Spleen (tissue), 11 donors: ENCODE measurements at regions not wholly inside any gene's neighbourhood (a gene's known extent, or its start where the extent isn't known, plus 50 kb on each side); places are given as distances from the start of the nearest gene placed in this dataset.
"Not testable (repeated sequence)": the region's sequence is repeated elsewhere in the genome, so short reads cannot be mapped to it uniquely, and the experiment has no call there.

Experiments used
- DNase-seq: peaks from one replicate; pipeline ENCODE4 v3.0.0-alpha.2; 2020
- H3K27ac ChIP-seq, 8 donors: fragments of 200-600 bp; sonication (generic) in 7 of 8; 1 replicate in 4 of 8; 2 replicates in 4 of 8; pipeline versions ENCODE4 v1.5.0 to v1.8.0; 2016 to 2021; ENCODE audit warnings: inconsistent platforms in 4 of 8, mild to moderate bottlenecking in 4 of 8, moderate library complexity in 1 of 8
- H3K27me3 ChIP-seq, 7 donors: fragments of 200-600 bp; sonication (generic) in 6 of 7; replicated peaks in 1 of 7; 1 replicate in 4 of 7; 2 replicates in 3 of 7; pipeline versions ENCODE4 v1.5.0 to v1.8.0; 2016 to 2021; ENCODE audit warnings: inconsistent platforms in 3 of 7, mild to moderate bottlenecking in 1 of 7
- H3K36me3 ChIP-seq, 6 donors: fragments of 200-600 bp; sonication (generic) in 5 of 6; 1 replicate in 4 of 6; 2 replicates in 2 of 6; pipeline versions ENCODE4 v1.5.0 to v1.8.0; 2016 to 2021; ENCODE audit warnings: inconsistent platforms in 2 of 6
- H3K4me1 ChIP-seq, 6 donors: fragments of 200-600 bp; sonication (generic) in 5 of 6; 1 replicate in 3 of 6; 2 replicates in 3 of 6; pipeline versions ENCODE4 v1.5.0 to v1.8.0; 2016 to 2021; ENCODE audit warnings: inconsistent platforms in 3 of 6
- H3K4me3 ChIP-seq, 8 donors: fragments of 200-600 bp; sonication (generic) in 7 of 8; 1 replicate in 4 of 8; 2 replicates in 4 of 8; pipeline versions ENCODE4 v1.5.0 to v1.8.0; 2016 to 2021; ENCODE audit warnings: inconsistent platforms in 4 of 8, mild to moderate bottlenecking in 4 of 8, moderate library complexity in 2 of 8
- H3K9me3 ChIP-seq, 8 donors: fragments of 200-600 bp; sonication (generic) in 7 of 8; 1 replicate in 4 of 8; 2 replicates in 4 of 8; pipeline versions ENCODE4 v1.5.0 to v1.8.0; 2016 to 2021; ENCODE audit warnings: inconsistent platforms in 4 of 8
- CTCF ChIP-seq, 11 experiments: fragments of 200-600 bp in 7 of 11; fragments of 450-650 bp in 4 of 11; sonication (generic) in 4 of 11; IDR thresholded peaks in 8 of 11; conservative IDR thresholded peaks in 3 of 11; 1 replicate in 7 of 11; 2 replicates in 4 of 11; pipeline versions ENCODE4 v1.4.0 to v1.8.0; 2016 to 2021; ENCODE audit warnings: antibody characterized with exemption in 11 of 11, inconsistent platforms in 4 of 11, mild to moderate bottlenecking in 1 of 11
- POLR2A ChIP-seq, 3 donors: fragments of 450-650 bp; IDR thresholded peaks; one replicate each; pipeline ENCODE4 v1.5.1; 2017; ENCODE audit warnings: antibody characterized with exemption in 3 of 3, mild to moderate bottlenecking in 1 of 3
- POLR2AphosphoS5 ChIP-seq, 3 donors: sonication (generic); formaldehyde crosslinking; IDR thresholded peaks; one replicate each; pipeline ENCODE4 v1.5.1; 2017; ENCODE audit warnings: antibody characterized with exemption in 3 of 3
- WGBS, 5 donors: extraction: QIAGEN DNeasy Blood & Tissue Kit in 3 of 5; methylation state at CpG; one replicate each; pipeline versions ENCODE4 v1.1.5 to v1.1.7; 2013 to 2018; 5-methylcytosine and 5-hydroxymethylcytosine counted together
- intact Hi-C: fragments of 100-400 bp; cut with DNase I; formaldehyde crosslinking; loops from one replicate; pipeline ENCODE4 v1.15.0; 2023; ENCODE audit warnings: low total_unique reads
- donor health status: healthy with polysubstance abuse.
- donor health status: DM: no; HTN: no; CAD: no; lungs with moderate emphysema.
- donor health status: DM: no; HTN: no; CAD: no.
- donor health status: Bipolar disorder and iron deficiency.
- donor health status: healthy.
- donor health status: DM: no; HTN: no; CAD: no.
- donor health status: DM: yes; HTN: yes; CAD: no.

- no peaks in the 10 kb centered on the region for H3K4me1 ChIP-seq
- no peak for DNase-seq
- TF ChIP-seq POLR2AphosphoS5 (IDR thresholded peaks at IDR 0.05) (no peak), POLR2A (IDR thresholded peaks at IDR 0.05) (no peak), CTCF (IDR thresholded peaks at IDR 0.05 in 8 of 11, conservative IDR thresholded peaks at IDR 0.05 in 3 of 11) (no peak)
- no peaks in the 10 kb centered on the region for H3K36me3 ChIP-seq
- no peak overlapping the region for H3K4me3 ChIP-seq
- H3K27me3 ChIP-seq, result no peaks in the 10 kb centered on the region
- H3K27ac ChIP-seq, result no peak overlapping the region
- WGBS, 5 donors, result 52 to 64% (median 59%) methylated on average over 4 of the region's 4 CpGs
- intact Hi-C loops, result no loop called here
- no peaks in the 10 kb centered on the region for H3K9me3 ChIP-seq
Observed at GRCh38 chr10:114720685-114721278, 62.7 kb upstream of the ABLIM1 start.

DNA sequence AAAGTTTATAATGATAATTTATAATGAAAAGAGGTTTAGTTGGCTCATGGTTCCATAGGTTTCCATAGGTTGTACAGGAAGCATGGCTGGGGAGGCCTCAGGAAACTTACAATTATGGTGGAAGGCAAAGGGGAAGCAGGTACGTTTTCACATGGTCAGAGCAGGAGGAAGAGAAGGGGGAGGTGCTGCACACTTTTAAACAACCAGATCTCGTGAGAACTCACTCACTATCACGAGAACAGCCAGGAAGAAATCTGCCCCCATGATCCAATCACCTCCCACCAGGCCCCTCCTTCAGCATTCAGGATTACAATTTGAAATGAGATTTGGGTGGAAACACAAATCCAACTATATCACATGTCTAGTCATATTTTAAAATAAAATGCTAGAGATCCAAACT, 64.1 kb upstream of the ABLIM1 start:
- intact Hi-C loops, H3K9me3 ChIP-seq, H3K27ac ChIP-seq, DNase-seq, H3K4me1 ChIP-seq, H3K4me3 ChIP-seq, H3K36me3 ChIP-seq, H3K27me3 ChIP-seq: not testable (repeated sequence)
- 31 to 74% (median 55%) methylated on average over 3 of the region's 3 CpGs for WGBS, 5 donors

DNA sequence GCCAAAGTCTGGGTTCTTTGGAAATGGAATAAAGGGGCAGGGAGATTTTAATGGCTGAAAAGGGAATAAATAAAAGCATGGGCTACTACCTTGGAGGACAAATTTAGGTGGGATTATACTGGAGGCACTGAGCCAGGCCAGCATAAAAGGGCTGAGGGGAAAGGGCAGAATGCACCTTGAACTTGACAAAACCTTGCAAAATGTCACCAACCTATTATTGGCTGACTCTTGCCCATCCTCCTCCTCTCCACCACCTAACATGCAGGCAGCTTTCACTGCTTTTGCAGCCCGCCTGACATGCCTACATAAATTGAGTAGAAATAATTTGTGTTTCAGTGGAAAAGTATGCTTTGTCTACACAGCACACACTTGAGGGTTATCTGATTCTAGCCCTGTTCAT, 65.3 kb upstream of the ABLIM1 start:
- H3K9me3 ChIP-seq, result peaks cover 0 to 8% (median 0%) of the 10 kb centered on the region in 8 donors

GRCh38 chr10:114723991-114724715, 66.1 kb upstream of the ABLIM1 start:
- H3K4me1 ChIP-seq, result no peaks in the 10 kb centered on the region
- no peak for TF ChIP-seq CTCF (IDR thresholded peaks at IDR 0.05 in 8 of 11, conservative IDR thresholded peaks at IDR 0.05 in 3 of 11)
- no peak for TF ChIP-seq POLR2AphosphoS5 (IDR thresholded peaks at IDR 0.05)
- no peak for TF ChIP-seq POLR2A (IDR thresholded peaks at IDR 0.05)
- H3K27me3 ChIP-seq, result no peaks in the 10 kb centered on the region
- WGBS, 5 donors, result 84 to 96% (median 92%) methylated on average over 3 of the region's 3 CpGs
- no peaks in the 10 kb centered on the region for H3K36me3 ChIP-seq
- no peak for DNase-seq
- no peak overlapping the region for H3K27ac ChIP-seq
- peaks cover 0 to 8% (median 0%) of the 10 kb centered on the region in 8 donors for H3K9me3 ChIP-seq
- no peak overlapping the region for H3K4me3 ChIP-seq
- intact Hi-C loops, result no loop called here

More for the DNA sequence above, 65.3 kb upstream of the ABLIM1 start:
- no peak for DNase-seq
- intact Hi-C loops, result no loop called here
- TF ChIP-seq CTCF (IDR thresholded peaks at IDR 0.05 in 8 of 11, conservative IDR thresholded peaks at IDR 0.05 in 3 of 11) (no peak), POLR2A (IDR thresholded peaks at IDR 0.05) (no peak), POLR2AphosphoS5 (IDR thresholded peaks at IDR 0.05) (no peak)
- no peaks in the 10 kb centered on the region for H3K27me3 ChIP-seq
- H3K4me1 ChIP-seq, result no peaks in the 10 kb centered on the region
- no peak overlapping the region for H3K4me3 ChIP-seq
- H3K36me3 ChIP-seq, result no peaks in the 10 kb centered on the region
- WGBS, 5 donors, result 81 to 94% (median 89%) methylated on average over 1 of the region's 1 CpG
- no peak overlapping the region for H3K27ac ChIP-seq
